Tibial nerve (tissue), 4 donors: ENCODE measurements at regions not wholly inside any gene's neighbourhood (a gene's known extent, or its start where the extent isn't known, plus 50 kb on each side); places are given as distances from the start of the nearest gene placed in this dataset.

ENCODE experiments used
- DNase-seq, 2 donors: peaks; one replicate each; pipeline ENCODE4 v3.0.0-alpha.2; 2019; ENCODE audit warnings: low spot score in 2 of 2
- H3K27ac ChIP-seq, 4 donors: fragments of 200-600 bp; sonication (generic) in 3 of 4; one replicate each; pipeline ENCODE4 v1.5.1; 2017 to 2019; ENCODE audit warnings: mild to moderate bottlenecking in 1 of 4
- H3K27me3 ChIP-seq, 2 donors: fragments of 200-600 bp; sonication (generic) in 1 of 2; one replicate each; pipeline versions ENCODE4 v1.5.1 to v1.6.0; 2017 to 2019
- H3K36me3 ChIP-seq, 3 donors: fragments of 200-600 bp; sonication (generic); one replicate each; pipeline ENCODE4 v1.5.1; 2018 to 2019
- H3K4me1 ChIP-seq, 4 donors: fragments of 200-600 bp; sonication (generic) in 3 of 4; one replicate each; pipeline ENCODE4 v1.5.1; 2017 to 2019
- H3K4me3 ChIP-seq, 4 donors: fragments of 200-600 bp; sonication (generic) in 3 of 4; one replicate each; pipeline ENCODE4 v1.5.1; 2017 to 2019; ENCODE audit warnings: mild to moderate bottlenecking in 1 of 4, moderate library complexity in 1 of 4
- H3K9me3 ChIP-seq, 4 donors: fragments of 200-600 bp; sonication (generic) in 3 of 4; one replicate each; pipeline ENCODE4 v1.5.1; 2017 to 2019
- EP300 ChIP-seq, 2 donors: sonication (generic); formaldehyde crosslinking; IDR thresholded peaks; one replicate each; pipeline ENCODE4 v1.6.1; 2017; ENCODE audit warnings: antibody characterized with exemption in 2 of 2, mild to moderate bottlenecking in 1 of 2
- POLR2A ChIP-seq, 2 donors: fragments of 450-650 bp; IDR thresholded peaks; one replicate each; pipeline ENCODE4 v1.6.1; 2017; ENCODE audit warnings: antibody characterized with exemption in 2 of 2, mild to moderate bottlenecking in 2 of 2, moderate library complexity in 2 of 2
- WGBS, 2 donors: methylation state at CpG; one replicate each; pipeline ENCODE4 v1.1.5; 2018; 5-methylcytosine and 5-hydroxymethylcytosine counted together
- TF ChIP-seq, protein P1 (sequence below), 5 experiments: fragments of 200-600 bp in 3 of 5; fragments of 450-650 bp in 2 of 5; sonication (generic) in 3 of 5; IDR thresholded peaks; one replicate each; pipeline ENCODE4 v1.5.1; 2016 to 2019; ENCODE audit warnings: antibody characterized with exemption in 5 of 5, mild to moderate bottlenecking in 3 of 5, moderate library complexity in 2 of 5

DNA sequence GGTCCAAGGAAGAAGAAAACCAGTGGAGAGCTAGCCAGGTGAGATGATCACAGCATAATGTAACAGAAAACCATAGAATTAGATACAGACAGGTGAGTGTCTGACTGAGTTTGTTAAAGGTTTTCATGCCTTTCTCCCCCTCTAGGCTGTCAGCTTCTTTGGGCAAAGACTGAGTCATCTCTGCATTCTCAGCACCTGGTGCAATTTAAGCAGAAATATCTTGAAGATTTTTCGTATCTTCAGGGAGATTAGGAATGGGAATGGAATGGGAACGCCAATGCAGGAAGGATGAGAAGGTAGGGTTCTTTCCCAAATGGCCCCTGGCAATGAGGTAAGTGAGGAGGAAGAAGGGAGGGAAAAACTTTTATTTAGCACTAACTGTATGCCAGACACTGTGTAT, 122.0 kb upstream of the SLC7A14 start:
- 90 to 91% methylated on average over 2 of the region's 2 CpGs for WGBS, 2 donors
- H3K4me3 ChIP-seq, result no peak overlapping the region
- peaks cover 0 to 11% (median 0%) of the 10 kb centered on the region in 3 donors for H3K36me3 ChIP-seq
- DNase-seq, result no peak
- H3K27me3 ChIP-seq, result no peaks in the 10 kb centered on the region
- H3K9me3 ChIP-seq, result peaks cover 0 to 13% (median 8%) of the 10 kb centered on the region in 4 donors
- no peak overlapping the region for H3K27ac ChIP-seq
- H3K4me1 ChIP-seq, result no peaks in the 10 kb centered on the region
- no peak for TF ChIP-seq POLR2A (IDR thresholded peaks at IDR 0.05)
- no peak for TF ChIP-seq EP300 (IDR thresholded peaks at IDR 0.05)
- TF ChIP-seq, protein P1, sequence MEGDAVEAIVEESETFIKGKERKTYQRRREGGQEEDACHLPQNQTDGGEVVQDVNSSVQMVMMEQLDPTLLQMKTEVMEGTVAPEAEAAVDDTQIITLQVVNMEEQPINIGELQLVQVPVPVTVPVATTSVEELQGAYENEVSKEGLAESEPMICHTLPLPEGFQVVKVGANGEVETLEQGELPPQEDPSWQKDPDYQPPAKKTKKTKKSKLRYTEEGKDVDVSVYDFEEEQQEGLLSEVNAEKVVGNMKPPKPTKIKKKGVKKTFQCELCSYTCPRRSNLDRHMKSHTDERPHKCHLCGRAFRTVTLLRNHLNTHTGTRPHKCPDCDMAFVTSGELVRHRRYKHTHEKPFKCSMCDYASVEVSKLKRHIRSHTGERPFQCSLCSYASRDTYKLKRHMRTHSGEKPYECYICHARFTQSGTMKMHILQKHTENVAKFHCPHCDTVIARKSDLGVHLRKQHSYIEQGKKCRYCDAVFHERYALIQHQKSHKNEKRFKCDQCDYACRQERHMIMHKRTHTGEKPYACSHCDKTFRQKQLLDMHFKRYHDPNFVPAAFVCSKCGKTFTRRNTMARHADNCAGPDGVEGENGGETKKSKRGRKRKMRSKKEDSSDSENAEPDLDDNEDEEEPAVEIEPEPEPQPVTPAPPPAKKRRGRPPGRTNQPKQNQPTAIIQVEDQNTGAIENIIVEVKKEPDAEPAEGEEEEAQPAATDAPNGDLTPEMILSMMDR (IDR thresholded peaks at IDR 0.05), result no peak

DNA sequence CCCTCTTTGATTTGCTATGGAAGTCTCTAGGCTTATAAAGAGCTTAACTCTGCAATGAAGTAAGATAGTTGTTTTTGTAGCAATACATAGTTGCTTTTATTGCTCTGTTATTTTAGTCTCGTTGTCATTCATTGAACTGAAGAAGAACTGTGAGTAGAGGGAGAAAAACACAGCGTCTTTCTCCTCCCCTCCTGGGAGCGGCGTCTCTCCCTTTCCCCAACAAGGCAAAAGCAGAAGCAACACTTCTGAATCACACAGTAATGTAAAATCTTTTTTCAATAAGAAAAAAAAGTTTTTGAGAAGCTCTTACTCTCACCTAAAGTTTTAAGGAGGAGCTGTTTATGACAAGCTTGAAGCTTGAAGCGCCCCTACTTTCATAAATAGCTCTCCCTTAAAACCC, 119.3 kb upstream of the SLC7A14 start:
- no peak for DNase-seq
- Histone ChIP-seq H3K27ac (no peak overlapping the region), H3K36me3 (peaks cover 0 to 10% (median 0%) of the 10 kb centered on the region in 3 donors), H3K9me3 (peaks cover 0 to 12% (median 5%) of the 10 kb centered on the region in 4 donors), H3K4me3 (no peak overlapping the region), H3K27me3 (no peaks in the 10 kb centered on the region), H3K4me1 (no peaks in the 10 kb centered on the region)
- TF ChIP-seq, protein P1 (IDR thresholded peaks at IDR 0.05), result no peak
- TF ChIP-seq EP300 (IDR thresholded peaks at IDR 0.05) (no peak), POLR2A (IDR thresholded peaks at IDR 0.05) (no peak)
- 49% methylated on average over 5 of the region's 5 CpGs for WGBS, 2 donors

DNA sequence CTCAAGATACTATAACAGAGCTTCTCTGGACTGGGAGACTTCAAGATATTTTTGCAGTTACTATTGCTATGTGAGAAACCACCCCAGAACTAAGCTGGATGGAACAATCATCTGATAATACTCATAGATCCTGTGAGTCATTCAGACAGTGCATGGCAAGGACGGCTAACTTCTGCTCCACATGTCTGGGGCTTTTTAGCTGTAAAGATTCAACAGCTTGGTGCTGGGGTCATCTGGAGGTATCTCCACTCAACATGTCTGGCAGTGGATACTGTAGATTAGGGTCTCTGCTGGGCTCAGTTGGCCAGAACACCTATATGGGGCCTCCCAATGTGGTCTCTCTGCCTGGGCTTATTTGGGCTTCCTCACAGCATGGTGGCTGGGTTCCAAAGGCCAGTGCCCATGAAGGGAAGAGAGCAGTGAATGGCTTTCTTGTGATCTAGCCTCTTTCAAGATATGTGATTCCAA, 117.3 kb upstream of the SLC7A14 start:
- TF ChIP-seq EP300 (IDR thresholded peaks at IDR 0.05) (no peak), POLR2A (IDR thresholded peaks at IDR 0.05) (no peak)
- TF ChIP-seq, protein P1 (IDR thresholded peaks at IDR 0.05), result no peak
- 90 to 93% methylated on average over 1 of the region's 1 CpG for WGBS, 2 donors
- H3K27ac ChIP-seq, result no peak overlapping the region
- H3K9me3 ChIP-seq, result no peaks in the 10 kb centered on the region
- H3K27me3 ChIP-seq, result no peaks in the 10 kb centered on the region
- H3K36me3 ChIP-seq, result no peaks in the 10 kb centered on the region
- DNase-seq, result no peak
- H3K4me1 ChIP-seq, result no peaks in the 10 kb centered on the region
- H3K4me3 ChIP-seq, result no peak overlapping the region

DNA sequence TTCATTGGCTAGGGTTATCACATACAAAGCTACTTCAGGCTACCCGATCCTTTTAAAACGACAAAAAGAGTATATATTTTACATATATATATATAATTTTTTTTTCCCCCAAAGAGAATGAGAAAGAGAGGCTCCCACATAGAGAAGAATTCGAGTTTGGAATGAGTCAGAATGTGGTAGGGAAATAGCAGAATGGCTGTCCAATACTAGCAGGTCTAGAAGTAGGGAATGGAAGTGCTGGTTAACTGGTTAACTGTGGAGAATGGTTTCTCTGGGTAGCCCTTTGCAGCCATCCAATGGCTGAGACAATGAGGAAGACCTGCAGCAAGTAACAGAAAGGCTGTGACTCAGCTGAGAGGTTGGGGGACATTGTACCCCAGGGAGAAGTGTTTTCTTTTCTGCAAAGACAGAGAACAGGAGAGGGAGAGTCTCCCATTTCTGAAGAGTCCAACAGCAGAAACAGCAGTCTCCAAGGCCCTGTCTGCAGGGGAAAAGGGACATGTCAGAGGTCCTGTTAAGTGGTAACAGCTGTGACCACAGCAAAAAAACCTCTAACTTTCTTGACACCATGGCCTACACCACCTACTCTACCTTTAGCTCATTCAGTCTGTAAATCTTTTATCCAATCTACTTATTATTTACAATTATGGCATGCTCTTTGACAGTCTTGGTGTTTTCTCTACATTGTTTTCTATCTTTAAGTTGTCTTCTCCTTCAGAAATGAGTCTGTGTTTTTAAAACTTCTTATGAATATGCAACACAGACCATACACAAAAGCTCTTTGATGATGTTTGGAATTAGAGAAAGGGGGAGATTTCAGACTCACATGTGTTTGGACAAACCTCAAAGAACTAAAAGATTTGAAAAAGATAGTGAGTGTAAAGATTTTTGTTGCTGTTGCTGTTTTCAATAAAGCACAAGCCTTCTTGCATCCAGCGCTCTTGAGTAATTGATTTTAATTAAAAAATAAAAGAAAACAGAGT, 116.1 kb upstream of the SLC7A14 start:
- Histone ChIP-seq H3K36me3 (no peaks in the 10 kb centered on the region), H3K4me3 (no peak overlapping the region), H3K27ac (no peak overlapping the region), H3K9me3 (no peaks in the 10 kb centered on the region), H3K27me3 (no peaks in the 10 kb centered on the region), H3K4me1 (no peaks in the 10 kb centered on the region)
- no peak for DNase-seq
- WGBS, 2 donors, result 77 to 87% methylated on average over 4 of the region's 4 CpGs
- TF ChIP-seq EP300 (IDR thresholded peaks at IDR 0.05) (no peak), POLR2A (IDR thresholded peaks at IDR 0.05) (no peak)
- TF ChIP-seq, protein P1 (IDR thresholded peaks at IDR 0.05), result no peak

DNA sequence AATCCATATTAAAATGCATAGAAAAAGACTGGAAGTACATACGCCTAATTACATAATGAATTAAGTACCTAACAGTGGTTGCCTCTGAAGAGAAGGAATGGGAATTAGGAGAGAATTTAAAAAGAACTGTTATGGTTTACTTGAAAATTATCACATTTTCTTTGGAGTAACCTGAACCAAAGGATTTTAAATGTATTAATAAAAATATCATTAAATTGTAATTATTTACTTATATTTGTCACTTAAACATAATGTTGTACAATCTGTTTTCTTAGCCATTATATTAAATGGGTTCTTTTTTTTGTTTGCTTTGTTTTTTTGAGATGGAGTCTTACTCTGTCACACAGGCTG, 114.2 kb upstream of the SLC7A14 start:
- TF ChIP-seq EP300 (IDR thresholded peaks at IDR 0.05), result no peak
- no peaks in the 10 kb centered on the region for H3K27me3 ChIP-seq
- 100% methylated on average over 1 of the region's 1 CpG for WGBS, 2 donors
- no peaks in the 10 kb centered on the region for H3K4me1 ChIP-seq
- H3K9me3 ChIP-seq, result no peaks in the 10 kb centered on the region
- no peak overlapping the region for H3K4me3 ChIP-seq
- no peak overlapping the region for H3K27ac ChIP-seq
- no peak for DNase-seq
- no peaks in the 10 kb centered on the region for H3K36me3 ChIP-seq
